T-helper 22 cell (primary cell): ENCODE measurements at regions not wholly inside any gene's neighbourhood (a gene's known extent, or its start where the extent isn't known, plus 50 kb on each side); places are given as distances from the start of the nearest gene placed in this dataset.

ENCODE experiments used
- DNase-seq: peaks from one replicate; pipeline ENCODE4 v3.0.0-alpha.2; 2020; ENCODE audit warnings: low read depth

DNA sequence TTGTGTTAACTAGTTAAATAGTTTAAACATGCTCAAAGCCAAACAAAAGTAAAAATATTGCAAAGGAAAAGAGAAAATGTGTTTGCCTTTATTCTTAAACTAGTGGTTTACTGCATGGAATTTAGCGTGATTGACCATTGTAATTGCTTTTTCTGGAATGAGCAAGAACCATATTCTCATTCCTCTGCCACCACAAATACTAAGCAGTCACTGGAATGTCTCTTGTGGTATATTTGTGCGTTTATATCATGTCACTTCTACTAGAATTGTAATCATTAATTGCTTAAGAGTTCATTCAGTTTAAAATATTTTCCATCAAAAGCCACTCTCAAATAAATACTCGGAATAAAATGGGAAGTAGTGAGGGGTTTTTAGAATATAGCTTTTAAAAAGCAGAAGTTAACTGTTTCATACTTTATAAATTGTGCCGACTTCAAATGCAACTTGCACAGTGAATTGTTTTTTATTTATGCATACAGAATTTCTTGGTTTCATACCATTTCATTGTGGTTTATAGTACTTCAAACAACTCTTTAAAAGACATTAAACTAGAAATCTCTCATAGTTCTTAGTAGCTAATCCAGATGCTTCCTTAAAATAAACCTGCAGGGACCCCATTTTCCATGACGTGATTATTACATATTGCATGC is 288.1 kb downstream of the EPHA4 start:
- DNase-seq: no peak

DNA sequence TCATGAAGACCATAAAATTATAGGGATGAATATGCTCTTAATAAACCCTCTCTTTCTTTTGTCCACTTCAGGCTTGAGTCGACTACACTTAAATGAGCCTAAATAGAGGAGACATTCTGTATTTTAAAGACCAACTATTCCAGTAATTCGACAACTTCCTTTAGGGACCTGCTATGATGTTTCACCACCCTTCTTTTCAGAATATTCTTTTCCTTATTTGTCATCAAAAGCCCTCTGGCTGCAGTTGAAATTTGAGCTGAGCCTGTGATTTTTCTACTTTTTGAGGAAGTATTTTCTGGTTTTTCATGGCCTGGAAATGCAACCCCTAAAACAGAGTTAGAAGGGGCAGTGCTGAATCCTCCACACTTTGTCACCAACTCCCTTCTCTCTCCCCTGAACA is 287.0 kb downstream of the EPHA4 start:
- no peak for DNase-seq

DNA sequence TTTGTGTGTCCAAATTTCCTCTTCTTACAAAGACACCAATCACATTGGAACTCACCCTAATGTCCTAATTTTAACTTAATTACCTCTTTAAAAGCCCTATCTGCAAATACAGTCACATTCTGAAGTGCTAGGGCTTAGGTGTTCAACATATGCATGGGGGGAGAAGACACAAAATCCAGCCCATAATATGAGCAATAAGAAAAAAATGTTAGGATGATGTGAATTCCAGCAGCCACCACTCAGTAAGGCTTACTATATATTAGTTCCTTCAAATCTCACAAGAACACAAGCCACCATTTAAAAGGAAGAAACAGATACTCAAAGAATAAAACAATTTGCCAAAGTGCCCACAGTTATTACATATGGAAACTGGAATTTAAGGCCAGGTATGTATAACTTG is 285.7 kb downstream of the EPHA4 start:
- DNase-seq: no peak

DNA sequence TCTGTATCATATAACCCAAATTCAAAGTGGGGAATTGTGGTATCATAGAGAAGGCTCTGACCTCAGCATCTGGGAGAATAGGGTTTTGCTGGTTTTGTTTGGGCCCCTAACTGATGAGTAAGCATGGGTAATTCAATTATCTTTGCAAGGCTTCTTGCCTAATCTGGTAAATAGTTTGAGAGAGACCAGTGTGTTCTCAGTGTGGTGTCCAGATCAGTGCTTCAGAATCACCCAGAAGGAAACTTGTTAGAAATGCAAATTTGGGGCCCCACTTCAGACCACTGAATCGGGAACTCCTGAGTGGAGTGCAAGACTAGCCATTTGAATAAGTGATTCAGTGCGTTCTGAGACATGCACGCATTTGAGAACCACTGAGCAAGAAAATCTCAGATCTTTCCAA is 282.7 kb downstream of the EPHA4 start:
- DNase-seq: no peak

DNA sequence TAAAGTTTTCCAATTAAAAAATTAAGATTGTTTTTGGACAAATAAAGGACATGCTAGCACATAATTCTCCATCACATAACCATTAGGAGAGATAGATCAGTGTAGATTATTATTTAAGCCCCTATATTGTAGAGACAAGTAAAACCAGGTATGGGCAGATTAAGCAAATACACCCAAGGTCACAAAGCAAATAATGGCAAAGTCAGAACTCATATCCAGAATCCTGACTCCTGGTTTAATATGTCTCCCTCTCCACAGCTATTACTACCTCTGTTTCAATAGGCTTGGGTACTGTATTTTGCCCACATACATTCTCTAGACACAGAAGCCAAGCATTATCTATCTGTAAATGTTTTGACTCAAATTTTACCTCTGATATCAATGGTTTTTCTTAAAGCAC is 282.3 kb downstream of the EPHA4 start:
- no peak for DNase-seq

DNA sequence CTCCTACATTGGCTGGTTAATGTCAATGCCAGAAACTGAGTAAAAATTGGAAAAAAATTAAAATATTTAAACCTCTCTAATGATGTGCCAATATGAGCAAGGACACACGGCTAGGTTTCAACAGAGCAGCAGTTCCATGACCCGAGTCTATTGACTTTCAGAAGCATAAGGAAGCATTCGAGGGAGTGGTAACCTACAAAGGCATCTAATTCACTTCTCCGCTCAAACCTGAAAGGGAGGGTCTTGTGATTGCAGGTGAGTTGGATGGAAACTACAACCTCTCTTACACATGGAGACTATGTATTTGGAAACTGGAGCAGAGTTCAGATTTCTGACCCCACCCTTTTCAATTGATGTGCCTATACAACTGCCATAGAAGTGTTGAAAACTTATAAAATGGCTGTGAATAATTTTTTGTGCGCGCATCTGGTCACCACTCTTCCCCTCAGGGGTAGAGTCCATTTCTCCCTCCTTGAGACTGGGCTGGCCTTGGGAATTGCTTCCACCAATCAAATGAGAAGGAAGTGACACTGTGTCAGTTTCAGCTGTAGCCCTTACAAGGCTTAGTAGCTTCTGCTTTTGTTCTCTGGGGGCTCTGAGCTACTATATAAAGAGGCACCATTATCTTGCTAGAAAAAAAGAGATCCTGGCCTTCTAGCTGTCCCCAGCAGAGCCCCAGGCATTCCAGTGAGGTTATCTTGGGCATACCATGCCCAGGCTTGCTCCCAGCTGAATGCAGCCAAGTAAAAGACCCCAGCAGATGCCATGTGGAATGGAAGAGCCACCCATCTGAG is 278.0 kb downstream of the EPHA4 start:
- DNase-seq: no peak

DNA sequence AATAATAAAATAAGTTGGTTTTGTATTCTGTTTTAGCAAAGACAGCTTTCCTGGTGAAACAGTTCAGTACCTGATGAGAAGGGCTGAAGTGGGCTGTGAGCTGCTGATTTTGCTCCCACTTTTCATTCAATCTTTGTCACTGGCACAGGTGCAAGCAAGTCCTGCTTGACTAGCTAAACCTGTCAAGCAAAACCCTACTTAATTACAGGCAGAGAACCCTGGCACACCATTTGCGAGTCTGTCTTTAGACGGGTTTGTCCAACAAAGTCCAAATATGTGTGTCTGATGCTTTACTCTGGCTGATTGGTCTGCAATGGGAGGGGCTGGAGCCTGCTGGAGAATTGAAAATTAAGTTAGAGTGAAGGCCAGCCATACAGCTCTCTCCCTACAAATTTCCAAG is 267.2 kb downstream of the EPHA4 start:
- no peak for DNase-seq

DNA sequence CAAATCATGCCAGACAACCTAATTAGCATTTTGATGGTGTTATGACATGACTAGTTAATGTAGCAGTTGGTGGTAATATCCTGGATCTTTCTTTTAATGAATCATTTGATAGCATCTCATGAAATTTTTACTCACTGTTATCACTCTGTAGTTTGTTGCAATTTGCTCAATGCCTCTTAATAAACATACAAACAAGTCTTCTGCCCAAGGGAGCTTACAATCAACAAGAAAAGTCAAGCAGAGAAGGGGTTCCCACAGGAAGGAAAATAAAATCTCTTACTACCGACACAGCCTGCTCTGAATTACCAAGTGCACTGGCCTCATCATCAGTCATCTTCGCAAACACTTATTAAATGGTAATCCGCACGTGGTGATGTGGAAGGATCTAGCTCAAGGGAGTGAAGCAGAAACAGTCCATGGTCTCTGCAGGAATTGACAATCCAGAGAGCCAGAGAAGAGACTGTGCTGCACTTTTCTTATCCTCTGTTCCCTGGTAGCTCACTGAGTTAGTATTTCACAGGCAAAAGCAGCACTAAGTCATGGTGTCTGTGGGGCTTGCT is 263.5 kb downstream of the EPHA4 start:
- DNase-seq: no peak

DNA sequence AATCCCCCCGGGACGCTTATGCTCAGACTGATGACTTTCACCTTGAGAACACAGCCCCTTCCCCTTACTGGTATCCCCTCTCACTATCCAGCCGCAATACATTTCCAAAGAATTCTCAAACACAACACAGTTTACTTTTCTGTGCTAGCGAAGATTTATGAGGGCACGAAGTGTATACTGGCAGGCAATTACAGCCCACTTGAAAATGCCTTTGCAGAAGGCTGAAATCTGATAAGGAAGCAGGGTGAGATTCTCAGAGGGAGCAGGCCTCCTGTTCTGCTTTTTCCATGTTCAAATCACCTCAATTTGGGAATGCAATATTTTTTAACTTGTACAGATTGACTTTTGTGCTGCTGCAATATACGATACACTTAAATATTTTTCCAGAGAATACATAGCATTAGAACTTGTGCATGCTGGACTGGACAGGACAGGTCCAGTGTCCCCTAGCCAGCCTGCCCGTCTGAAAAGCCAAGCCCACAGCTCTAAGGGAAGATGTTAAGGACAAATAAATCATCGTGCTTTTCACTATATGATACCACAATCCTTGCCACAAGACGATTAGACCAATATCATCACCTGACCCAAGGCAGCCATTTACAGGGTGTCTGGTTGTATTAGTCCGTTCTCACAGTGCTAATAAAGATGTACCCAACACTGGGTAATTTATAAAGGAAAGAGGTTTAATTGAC is 262.1 kb downstream of the EPHA4 start:
- no peak for DNase-seq

DNA sequence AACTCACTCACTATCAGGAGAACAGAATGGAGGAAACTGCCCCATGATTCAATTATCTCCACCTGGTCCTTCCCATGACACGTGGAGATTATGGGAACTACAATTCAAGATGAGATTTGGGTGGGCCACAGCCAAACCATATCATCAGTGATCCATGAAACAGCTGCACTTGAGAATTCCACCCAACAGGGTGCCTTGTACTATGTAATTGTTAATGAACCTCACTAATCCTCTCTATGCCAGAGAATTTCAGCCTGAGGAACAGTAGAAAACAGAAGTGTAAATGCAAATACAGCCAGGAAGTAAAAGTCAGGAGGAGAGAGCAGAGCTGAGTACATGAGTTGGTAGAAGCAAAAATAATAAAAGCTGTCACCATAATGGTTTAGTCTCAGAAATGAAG is 261.4 kb downstream of the EPHA4 start:
- DNase-seq: no peak

DNA sequence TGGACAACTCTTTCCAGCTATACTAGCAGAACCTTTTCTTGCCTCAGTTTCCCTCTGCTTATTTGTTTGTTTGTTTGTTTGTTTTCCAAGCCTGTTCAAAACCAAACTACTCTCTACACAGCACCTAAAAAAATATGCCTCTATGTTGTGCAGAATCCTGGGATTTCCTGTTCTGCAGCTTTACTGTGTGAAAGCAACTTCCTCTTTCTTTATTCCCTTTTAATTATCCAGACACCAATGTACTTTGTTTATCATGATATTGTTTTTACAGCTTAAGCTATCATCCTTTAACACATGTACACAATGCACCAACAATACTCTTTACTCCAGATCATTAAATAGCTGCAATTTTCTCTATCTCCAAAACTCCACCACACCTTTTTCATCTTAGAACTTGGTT is 259.5 kb downstream of the EPHA4 start:
- DNase-seq: no peak

DNA sequence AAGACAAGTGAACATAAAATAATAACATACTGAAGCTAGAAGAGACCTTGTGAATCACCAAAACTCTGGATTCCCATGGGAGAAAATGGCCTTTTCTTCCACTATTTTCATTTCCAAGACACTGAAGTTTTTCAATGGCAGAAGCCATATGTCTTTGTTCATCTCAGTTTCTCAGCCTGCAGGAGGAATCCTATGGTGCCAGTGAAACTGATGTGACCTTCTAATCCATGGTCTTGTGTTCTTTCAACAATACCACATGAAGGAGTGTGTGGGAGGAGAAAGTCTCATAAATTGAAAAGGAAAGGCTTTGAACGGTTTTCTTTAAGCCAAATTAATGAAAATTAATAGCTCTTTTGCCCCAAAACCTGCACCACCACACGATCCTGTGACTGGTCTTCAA is 257.3 kb downstream of the EPHA4 start:
- DNase-seq: no peak

DNA sequence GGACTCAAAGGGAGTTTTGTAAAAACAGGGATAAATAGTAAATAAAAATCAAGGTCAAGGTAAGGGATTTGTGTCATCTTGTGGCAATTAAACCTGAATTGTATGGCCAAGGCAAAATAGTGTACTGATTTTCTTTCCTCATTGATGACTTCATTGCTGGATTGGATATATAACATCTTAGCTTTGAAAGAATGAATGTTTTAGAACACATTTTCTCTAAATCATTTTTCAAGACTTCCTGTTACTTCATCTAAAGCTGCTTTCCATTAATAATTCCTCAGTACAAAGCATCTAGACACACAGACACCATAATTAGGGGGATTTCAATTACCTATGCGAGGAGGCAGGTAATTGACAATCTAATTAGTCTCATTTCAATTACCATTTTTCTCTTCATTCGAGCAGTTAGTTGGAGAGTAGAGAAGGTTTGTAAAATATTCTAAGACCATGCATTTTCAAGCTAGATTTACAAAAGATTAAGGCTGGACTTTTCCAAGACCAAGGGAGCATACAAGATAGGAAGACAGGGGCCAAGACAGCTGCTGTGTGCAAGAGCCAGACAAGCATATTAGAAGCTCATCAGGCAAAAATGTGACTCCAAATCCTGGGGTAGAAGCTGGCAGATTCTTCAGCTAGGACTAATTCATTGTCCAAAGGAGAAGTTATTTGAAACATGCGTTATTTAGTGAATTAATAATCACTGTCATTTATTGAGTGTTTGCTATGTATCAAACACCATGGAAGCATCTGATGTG is 253.6 kb downstream of the EPHA4 start:
- DNase-seq: no peak

DNA sequence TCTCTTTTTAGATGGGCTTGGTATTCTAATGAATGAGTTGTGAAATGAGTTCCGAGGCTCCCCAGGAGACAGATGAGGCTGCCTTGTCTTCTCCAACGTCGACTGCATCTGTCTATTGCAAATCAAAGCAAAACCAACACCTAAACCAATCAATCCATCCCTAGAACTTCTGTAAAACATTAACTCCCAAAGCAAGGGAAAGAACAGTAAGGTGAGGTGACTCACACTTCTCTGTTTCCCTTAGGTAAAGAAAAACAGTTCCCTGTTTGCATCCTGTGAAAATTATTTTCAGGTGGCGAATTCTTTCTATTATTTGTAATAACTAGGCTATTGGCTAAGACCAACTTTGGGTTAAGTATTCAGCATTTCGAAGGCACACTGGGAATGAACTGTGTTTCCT is 249.4 kb downstream of the EPHA4 start:
- no peak for DNase-seq

DNA sequence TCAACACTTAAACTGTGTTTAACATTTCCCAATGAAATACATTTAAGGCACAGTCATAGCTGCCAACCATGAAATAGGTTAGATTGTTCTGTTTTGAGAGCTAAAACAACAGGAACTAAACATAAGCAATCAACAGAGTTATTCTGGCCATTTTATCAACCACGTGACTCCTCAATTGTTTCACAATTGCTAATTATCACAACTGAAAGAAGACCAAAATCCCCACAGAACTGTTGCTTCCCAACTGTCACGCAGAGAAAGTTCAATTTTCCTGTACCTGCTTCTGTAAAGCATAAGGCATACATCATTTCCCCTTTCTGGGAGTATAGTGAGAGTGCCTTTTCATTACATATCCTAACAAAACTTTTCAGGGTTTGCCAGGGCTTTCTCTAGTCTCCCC is 248.6 kb downstream of the EPHA4 start:
- no peak for DNase-seq

DNA sequence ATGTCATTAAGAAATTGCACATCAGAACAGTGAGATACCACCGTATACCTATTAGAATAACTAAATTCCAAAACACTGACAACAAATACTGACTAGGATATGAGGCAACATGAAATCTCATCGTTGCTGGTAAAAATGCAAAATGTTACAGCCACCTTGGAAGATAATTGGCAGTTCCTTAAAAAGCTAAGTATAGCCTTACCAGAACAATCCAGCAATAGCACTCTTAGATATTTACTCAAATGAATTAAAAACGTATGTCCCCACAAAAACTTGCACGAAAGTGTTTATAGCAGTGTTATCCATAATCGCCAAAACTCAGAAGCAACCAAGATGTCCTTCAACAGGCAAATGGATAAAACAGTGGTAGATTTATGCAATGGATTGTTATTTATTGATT is 241.7 kb downstream of the EPHA4 start:
- no peak for DNase-seq

DNA sequence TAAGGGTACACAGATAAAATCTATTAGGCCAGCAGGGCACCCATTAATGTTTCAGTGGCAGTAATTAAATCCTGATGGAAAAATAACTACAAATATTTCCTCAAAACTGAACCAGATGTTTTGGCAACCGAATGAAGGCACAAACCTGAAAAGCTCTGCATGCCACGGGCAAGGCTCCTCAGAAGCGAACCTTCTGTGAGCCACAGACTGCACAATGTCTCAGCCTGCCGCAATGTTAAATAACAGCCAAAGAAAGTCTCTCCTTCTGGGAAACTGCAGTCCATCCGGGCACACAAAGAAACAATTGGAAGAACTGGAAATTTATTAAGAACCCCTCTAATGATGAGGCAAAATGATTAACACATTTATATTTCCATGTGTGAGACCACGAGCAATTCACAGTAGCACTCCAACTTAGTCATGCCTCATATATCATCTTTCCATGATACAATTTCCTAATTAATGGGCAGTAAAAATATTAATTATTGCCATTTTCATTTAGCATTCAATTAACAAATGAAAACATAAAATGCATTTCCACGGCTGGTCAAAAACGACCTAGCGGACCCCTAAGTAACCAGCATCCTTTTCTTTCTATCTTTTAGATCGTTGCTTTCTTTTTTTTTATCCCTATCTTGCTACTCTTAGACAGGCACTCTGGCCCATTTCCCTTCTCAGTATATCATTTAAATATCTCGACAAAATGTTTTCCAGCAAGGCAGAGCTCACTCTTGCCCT is 237.5 kb downstream of the EPHA4 start:
- no peak for DNase-seq

DNA sequence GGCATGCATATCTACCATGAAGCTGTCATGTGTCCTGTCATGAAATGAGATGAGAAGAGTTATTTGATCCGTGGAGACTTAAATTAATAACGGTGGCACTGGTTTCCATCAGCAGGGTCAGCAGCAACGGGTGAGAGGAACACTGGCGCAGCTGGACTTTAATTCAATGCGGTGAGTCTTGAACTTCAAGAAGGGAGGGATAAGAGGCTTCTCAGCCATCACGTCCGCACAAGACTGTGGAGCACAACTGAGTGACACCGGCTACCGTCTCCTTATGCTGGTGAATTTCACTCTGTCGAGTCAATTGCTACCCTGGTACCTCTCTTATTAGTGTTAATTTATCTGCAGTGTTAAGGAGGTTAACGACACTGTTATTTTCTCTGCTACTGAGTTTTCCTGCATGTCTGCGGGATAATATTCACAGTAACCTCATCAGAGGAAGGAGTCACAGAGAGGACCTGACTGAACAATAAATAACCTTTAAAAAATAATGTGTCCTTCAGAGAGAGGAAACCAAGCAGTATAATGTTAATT is 236.8 kb downstream of the EPHA4 start:
- no peak for DNase-seq

DNA sequence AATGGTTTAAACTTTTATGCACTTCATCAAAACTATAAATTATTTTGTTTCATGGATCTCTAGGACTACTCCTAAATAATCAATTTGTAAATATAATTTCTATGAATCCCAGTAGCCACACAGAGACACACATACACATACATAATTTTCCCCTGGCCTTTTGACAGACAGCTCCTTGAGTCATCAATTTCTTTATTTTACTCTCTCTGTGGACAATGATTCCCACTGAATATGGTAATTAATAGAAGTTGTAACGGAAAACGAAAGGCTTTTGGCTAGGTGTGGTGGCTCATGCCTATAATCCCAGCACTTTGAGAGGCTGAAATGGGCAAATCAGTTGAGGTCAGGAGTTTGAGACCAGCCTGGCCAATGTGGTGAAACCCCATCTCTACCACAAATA is 235.1 kb downstream of the EPHA4 start:
- DNase-seq: no peak

DNA sequence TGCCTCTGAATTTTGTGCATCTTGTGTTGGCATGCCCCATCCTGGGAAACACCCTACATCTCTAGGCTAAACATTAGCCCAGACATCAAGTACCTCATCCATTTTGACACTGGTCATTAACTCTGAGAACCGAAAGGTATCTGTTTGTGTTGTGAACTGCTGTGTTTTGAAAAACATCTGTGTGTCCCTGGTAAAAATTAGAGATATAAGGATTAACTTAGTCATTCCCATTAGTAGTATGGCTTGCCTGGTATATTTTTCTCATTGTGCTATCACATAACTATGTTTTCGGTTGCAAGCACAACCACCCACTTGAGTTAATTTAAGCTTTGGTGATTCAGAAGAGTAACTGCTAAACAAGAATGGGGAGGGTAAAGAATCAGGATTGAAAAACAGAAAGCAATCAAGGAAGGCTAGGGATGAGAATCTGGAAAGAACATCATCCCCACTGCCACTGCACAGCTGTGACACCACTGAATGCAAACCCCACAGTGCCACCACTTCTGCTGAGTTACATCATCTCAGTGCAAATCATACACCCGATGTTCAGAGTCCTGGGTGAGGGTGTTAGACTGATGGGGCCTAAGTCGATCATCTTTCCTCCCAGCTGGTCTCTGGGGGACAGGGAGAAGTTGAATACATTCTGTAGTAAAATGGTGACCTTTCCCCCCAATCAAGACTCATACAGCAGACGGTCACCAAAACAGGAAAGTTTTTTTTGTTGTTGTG is 234.0 kb downstream of the EPHA4 start:
- DNase-seq: no peak

DNA sequence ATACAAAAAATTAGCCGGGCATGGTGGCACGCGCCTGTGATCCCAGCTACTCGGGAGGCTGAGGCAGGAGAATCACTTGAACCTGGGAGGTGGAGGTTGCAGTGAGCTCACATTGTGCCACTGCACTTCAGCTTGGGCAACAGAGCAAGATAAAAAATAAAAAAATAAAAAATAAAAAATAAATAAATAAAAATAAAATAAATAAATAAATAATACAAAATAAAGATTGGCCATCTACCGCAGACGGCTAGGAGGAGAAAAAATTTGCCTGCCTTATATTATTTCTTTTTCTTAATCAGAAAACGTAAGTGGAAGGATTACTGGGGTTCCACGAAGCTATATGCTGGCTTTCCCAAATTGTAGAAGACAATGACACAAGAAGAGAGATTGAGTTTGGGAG is 229.7 kb downstream of the EPHA4 start:
- DNase-seq: no peak
